Neural progenitor cell (in vitro differentiated cells): ENCODE measurements at regions not wholly inside any gene's neighbourhood (a gene's known extent, or its start where the extent isn't known, plus 50 kb on each side); places are given as distances from the start of the nearest gene placed in this dataset.

ENCODE experiments used
- DNase-seq: peaks from one replicate; pipeline ENCODE4 v3.0.0-alpha.2; 2016; ENCODE audit warnings: low spot score
- H2AFZ ChIP-seq: fragments of 200-600 bp; sonication (generic); replicated peaks from 2 replicates; pipeline ENCODE4 v1.6.1; 2016; ENCODE audit warnings: antibody characterized with exemption
- H3F3A ChIP-seq: fragments of 200-600 bp; sonication (generic); 2 replicates; pipeline ENCODE4 v1.6.1; 2016; ENCODE audit warnings: antibody characterized with exemption, low read depth
- H3K27ac ChIP-seq: fragments of 200-600 bp; sonication (generic); 2 replicates; pipeline ENCODE4 v1.5.1; 2016; ENCODE audit warnings: mild to moderate bottlenecking
- H3K27me3 ChIP-seq: fragments of 200-600 bp; sonication (generic); 2 replicates; pipeline ENCODE4 v1.6.1; 2016; ENCODE audit warnings: mild to moderate bottlenecking, moderate library complexity
- H3K36me3 ChIP-seq: fragments of 200-600 bp; sonication (generic); 2 replicates; pipeline ENCODE4 v1.5.1; 2016
- H3K4me1 ChIP-seq: fragments of 200-600 bp; sonication (generic); 2 replicates; pipeline ENCODE4 v1.6.1; 2016; ENCODE audit warnings: mixed run types
- H3K4me2 ChIP-seq: fragments of 200-600 bp; sonication (generic); 2 replicates; pipeline ENCODE4 v1.6.1; 2016
- H3K4me3 ChIP-seq: fragments of 200-600 bp; sonication (generic); 2 replicates; pipeline ENCODE4 v1.5.1; 2016
- H3K79me2 ChIP-seq: fragments of 200-600 bp; sonication (generic); 2 replicates; pipeline ENCODE4 v1.6.1; 2016; ENCODE audit warnings: low read depth
- H3K9ac ChIP-seq: fragments of 200-600 bp; sonication (generic); 2 replicates; pipeline ENCODE4 v1.6.1; 2016
- H3K9me3 ChIP-seq: fragments of 200-600 bp; sonication (generic); 2 replicates; pipeline ENCODE4 v1.5.1; 2016; ENCODE audit warnings: low read depth
- H4K20me1 ChIP-seq: fragments of 200-600 bp; sonication (generic); 2 replicates; pipeline ENCODE4 v1.6.1; 2016; ENCODE audit warnings: low read depth
- H3K27ac Mint-ChIP-seq: 3 replicates; pipeline ENCODE4 v1.8.0; 2021; ENCODE audit warnings: mixed read lengths
- H3K27me3 Mint-ChIP-seq: 2 replicates; pipeline ENCODE4 v1.8.0; 2022; ENCODE audit warnings: low read depth, mild to moderate bottlenecking, inconsistent platforms, moderate library complexity, mixed read lengths; ENCODE audit not compliant: insufficient read depth
- H3K36me3 Mint-ChIP-seq: 3 replicates; pipeline ENCODE4 v1.8.0; 2021; ENCODE audit warnings: mixed read lengths
- H3K4me1 Mint-ChIP-seq: 3 replicates; pipeline ENCODE4 v1.8.0; 2021; ENCODE audit warnings: mixed read lengths
- H3K4me3 Mint-ChIP-seq: 3 replicates; pipeline ENCODE4 v1.8.0; 2021; ENCODE audit warnings: mild to moderate bottlenecking, moderate library complexity, mixed read lengths
- H3K9me3 Mint-ChIP-seq: 3 replicates; pipeline ENCODE4 v1.8.0; 2020; ENCODE audit warnings: mixed read lengths
- EZH2 ChIP-seq: fragments of 200-600 bp; sonication (generic); IDR thresholded peaks from 2 replicates; pipeline ENCODE4 v1.6.1; 2017; ENCODE audit warnings: antibody characterized with exemption, mild to moderate bottlenecking, moderate library complexity
- EZH2phosphoT487 ChIP-seq: fragments of 200-600 bp; sonication (generic); IDR thresholded peaks from 2 replicates; pipeline ENCODE4 v1.6.1; 2017; ENCODE audit warnings: antibody characterized with exemption
- TF ChIP-seq, protein P1 (sequence below): fragments of 200-600 bp; sonication (generic); IDR thresholded peaks from 2 replicates; pipeline ENCODE4 v1.5.1; 2017; ENCODE audit warnings: antibody characterized with exemption, mild to moderate bottlenecking

DNA sequence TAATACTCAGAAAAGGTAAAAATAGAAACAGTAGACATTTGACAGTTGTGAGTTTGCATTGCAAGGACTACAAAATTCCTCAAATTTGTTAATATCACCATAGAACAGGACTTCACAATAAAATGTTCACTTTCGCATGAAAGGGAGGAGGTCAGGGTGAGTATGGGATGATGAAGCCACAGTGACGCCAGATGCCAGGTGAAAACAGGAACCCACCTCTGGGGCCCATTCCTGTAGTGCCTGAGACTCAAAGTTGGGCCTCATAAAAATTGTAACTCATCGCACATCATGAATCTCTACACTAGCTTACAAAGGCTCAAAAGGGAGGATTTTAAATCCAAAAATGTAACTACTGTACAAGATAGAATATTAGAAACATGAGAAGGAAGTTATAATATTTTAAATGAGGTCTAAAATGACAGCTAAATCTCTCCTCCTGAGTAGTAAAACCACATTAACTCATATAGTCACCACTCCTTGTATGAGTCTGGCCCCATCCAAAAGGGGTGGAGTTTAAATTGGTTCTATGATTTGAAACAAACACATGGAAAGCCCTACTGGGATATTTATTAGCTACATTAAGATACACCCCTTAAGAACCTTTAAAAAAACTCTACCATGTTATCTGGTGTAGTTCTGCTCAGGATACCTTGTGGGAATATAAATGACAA lies 93.7 kb downstream of the ETS2 start:
- no peak overlapping the region for H2AFZ ChIP-seq
- Mint-ChIP-seq H3K4me1 (peaks cover 6% of the 10 kb centered on the region), H3K27ac (no peak overlapping the region), H3K4me3 (no peak overlapping the region), H3K36me3 (no peaks in the 10 kb centered on the region), H3K9me3 (peaks cover 2% of the 10 kb centered on the region), H3K27me3 (no peaks in the 10 kb centered on the region)
- H3K79me2 ChIP-seq, result no peaks in the 10 kb centered on the region
- H3F3A ChIP-seq, result no peaks in the 10 kb centered on the region
- no peaks in the 10 kb centered on the region for H3K9me3 ChIP-seq
- no peak overlapping the region for H3K4me3 ChIP-seq
- H3K27me3 ChIP-seq, result no peaks in the 10 kb centered on the region
- H4K20me1 ChIP-seq, result no peaks in the 10 kb centered on the region
- no peak for DNase-seq
- no peak for TF ChIP-seq EZH2phosphoT487
- no peak for TF ChIP-seq EZH2
- TF ChIP-seq, protein P1, sequence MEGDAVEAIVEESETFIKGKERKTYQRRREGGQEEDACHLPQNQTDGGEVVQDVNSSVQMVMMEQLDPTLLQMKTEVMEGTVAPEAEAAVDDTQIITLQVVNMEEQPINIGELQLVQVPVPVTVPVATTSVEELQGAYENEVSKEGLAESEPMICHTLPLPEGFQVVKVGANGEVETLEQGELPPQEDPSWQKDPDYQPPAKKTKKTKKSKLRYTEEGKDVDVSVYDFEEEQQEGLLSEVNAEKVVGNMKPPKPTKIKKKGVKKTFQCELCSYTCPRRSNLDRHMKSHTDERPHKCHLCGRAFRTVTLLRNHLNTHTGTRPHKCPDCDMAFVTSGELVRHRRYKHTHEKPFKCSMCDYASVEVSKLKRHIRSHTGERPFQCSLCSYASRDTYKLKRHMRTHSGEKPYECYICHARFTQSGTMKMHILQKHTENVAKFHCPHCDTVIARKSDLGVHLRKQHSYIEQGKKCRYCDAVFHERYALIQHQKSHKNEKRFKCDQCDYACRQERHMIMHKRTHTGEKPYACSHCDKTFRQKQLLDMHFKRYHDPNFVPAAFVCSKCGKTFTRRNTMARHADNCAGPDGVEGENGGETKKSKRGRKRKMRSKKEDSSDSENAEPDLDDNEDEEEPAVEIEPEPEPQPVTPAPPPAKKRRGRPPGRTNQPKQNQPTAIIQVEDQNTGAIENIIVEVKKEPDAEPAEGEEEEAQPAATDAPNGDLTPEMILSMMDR, result no peak
- H3K4me2 ChIP-seq, result no peak overlapping the region
- H3K9ac ChIP-seq, result no peak overlapping the region
- peaks cover 4% of the 10 kb centered on the region for H3K4me1 ChIP-seq
- no peaks in the 10 kb centered on the region for H3K36me3 ChIP-seq
- H3K27ac ChIP-seq, result no peak overlapping the region

DNA sequence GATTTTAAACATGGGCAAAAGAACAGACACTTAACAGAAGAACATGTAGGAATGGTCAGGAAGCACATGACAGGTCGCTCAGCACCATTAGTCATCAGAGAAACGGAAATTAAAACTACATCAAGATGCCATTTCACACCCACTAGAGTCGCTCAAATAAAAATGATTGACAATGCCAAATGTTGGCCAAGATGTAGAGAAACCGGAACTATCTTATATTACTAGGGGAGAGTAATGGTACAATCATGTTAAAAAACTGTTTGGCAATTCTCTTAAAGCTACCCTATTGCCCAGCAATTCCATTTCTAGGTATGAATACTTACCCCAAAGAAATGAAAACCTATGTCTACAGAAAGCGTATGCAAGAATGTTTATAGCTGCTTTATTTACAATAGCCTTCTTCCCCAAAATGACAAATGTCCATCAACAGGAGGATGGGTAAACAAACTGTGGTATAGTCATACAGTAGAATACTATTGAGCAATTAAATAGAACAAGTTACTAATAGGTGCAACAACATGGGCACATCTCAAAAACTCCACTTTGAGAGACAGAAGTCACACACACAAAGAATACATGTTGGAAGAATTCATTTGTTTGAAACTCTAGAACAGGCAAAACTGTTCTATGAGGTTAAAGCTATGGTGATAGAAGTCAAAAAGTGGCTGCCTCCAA lies 92.8 kb downstream of the ETS2 start:
- H3K27me3 ChIP-seq, result no peaks in the 10 kb centered on the region
- H4K20me1 ChIP-seq, result no peaks in the 10 kb centered on the region
- Mint-ChIP-seq H3K9me3 (no peaks in the 10 kb centered on the region), H3K27ac (no peak overlapping the region), H3K4me1 (peaks cover 3% of the 10 kb centered on the region), H3K4me3 (no peak overlapping the region), H3K27me3 (no peaks in the 10 kb centered on the region), H3K36me3 (no peaks in the 10 kb centered on the region)
- H3K36me3 ChIP-seq, result no peaks in the 10 kb centered on the region
- H3K4me1 ChIP-seq, result peaks cover under 1% of the 10 kb centered on the region
- no peak overlapping the region for H3K4me2 ChIP-seq
- H3K4me3 ChIP-seq, result no peak overlapping the region
- H2AFZ ChIP-seq, result no peak overlapping the region
- H3K9me3 ChIP-seq, result no peaks in the 10 kb centered on the region
- H3F3A ChIP-seq, result no peaks in the 10 kb centered on the region
- no peak overlapping the region for H3K27ac ChIP-seq
- H3K9ac ChIP-seq, result no peak overlapping the region
- TF ChIP-seq, protein P1, result no peak
- TF ChIP-seq EZH2phosphoT487 (no peak), EZH2 (no peak)
- no peak for DNase-seq
- no peaks in the 10 kb centered on the region for H3K79me2 ChIP-seq

DNA sequence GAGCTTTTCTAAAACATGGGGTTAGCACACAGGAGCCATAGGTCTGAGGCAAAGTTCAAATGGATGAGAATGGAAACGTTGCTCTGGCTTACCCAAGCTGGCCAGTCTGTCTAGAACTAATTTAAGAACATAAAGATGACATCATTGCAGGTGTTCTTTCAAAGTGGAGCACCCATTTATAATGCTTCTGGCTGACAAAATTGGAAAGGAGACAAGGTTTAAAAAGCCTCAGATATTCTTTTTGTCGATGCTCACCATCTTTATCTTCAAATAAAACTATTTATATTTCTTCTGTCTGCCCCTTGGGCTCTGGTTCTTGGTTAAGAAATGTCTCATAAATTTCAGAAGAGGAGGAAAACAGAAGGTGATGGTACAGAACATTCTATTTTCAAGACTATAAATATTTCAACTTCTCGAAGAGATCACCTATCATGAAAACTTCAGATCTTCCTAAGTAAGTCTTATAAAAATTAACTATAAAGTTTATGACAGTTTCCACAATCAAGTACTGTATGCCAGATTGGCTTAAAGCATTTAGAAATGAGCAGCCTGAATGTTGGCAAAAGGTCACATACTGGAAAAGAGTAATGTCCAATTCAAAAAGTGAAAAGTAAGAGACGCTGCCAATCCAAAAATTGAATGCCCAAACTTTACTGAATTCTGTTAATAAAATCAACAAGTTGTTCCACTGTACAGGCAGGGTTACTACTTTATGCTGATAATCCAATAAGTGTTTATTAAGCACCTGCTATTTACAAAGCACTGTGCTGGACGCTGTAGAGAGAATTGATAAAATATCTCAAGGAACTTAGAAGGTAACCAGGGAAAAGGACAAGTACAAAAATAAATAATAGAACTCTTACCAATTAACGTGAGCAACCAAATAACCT lies 92.0 kb downstream of the ETS2 start:
- Histone ChIP-seq H3K4me1 (no peaks in the 10 kb centered on the region), H2AFZ (no peak overlapping the region), H4K20me1 (no peaks in the 10 kb centered on the region), H3K9ac (no peak overlapping the region), H3K79me2 (no peaks in the 10 kb centered on the region), H3K27me3 (no peaks in the 10 kb centered on the region), H3K4me2 (no peak overlapping the region), H3K9me3 (no peaks in the 10 kb centered on the region), H3K27ac (no peak overlapping the region), H3K36me3 (no peaks in the 10 kb centered on the region), H3K4me3 (no peak overlapping the region), H3F3A (no peaks in the 10 kb centered on the region)
- Mint-ChIP-seq H3K27me3 (no peaks in the 10 kb centered on the region), H3K27ac (no peak overlapping the region), H3K4me3 (no peak overlapping the region), H3K9me3 (peaks cover 2% of the 10 kb centered on the region), H3K4me1 (no peaks in the 10 kb centered on the region), H3K36me3 (no peaks in the 10 kb centered on the region)
- no peak for DNase-seq
- TF ChIP-seq, protein P1, result no peak
- no peak for TF ChIP-seq EZH2phosphoT487
- no peak for TF ChIP-seq EZH2
